DND-41 (cell line): ENCODE measurements at regions not wholly inside any gene's neighbourhood (a gene's known extent, or its start where the extent isn't known, plus 50 kb on each side); places are given as distances from the start of the nearest gene placed in this dataset.

Experiments used
- EZH2 ChIP-seq: IDR thresholded peaks from 3 replicates; pipeline ENCODE4 v1.6.1; 2012; ENCODE audit warnings: borderline replicate concordance, low read depth, mild to moderate bottlenecking, moderate library complexity, low read length, inconsistent platforms; ENCODE audit not compliant: severe bottlenecking
- TF ChIP-seq, protein P1 (sequence below): IDR thresholded peaks from 2 replicates; pipeline ENCODE4 v1.5.1; 2012; ENCODE audit warnings: borderline replicate concordance, low read length, moderate library complexity, mild to moderate bottlenecking; ENCODE audit not compliant: poor library complexity, severe bottlenecking; ENCODE audit errors: extremely low read depth

DNA sequence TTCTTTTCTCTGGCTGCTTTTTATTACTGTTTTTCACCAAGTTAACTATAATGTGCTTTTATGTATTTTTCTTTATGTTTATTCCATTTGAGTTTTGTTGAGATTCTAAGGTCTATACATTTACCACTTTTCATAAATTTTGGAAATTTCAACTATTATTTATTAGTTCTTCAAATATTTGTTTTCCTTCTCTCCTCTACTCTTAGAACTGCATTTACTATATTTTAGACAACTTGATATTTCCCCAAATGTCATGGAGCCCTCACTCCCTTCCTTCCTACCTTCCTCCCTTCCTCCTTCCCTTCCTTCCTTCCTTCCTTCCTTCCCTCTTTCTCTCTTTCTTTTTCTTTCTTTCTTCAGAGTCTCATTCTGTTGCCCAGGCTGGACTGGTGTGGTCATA is 81.4 kb upstream of the TNIK start:
- TF ChIP-seq, protein P1, sequence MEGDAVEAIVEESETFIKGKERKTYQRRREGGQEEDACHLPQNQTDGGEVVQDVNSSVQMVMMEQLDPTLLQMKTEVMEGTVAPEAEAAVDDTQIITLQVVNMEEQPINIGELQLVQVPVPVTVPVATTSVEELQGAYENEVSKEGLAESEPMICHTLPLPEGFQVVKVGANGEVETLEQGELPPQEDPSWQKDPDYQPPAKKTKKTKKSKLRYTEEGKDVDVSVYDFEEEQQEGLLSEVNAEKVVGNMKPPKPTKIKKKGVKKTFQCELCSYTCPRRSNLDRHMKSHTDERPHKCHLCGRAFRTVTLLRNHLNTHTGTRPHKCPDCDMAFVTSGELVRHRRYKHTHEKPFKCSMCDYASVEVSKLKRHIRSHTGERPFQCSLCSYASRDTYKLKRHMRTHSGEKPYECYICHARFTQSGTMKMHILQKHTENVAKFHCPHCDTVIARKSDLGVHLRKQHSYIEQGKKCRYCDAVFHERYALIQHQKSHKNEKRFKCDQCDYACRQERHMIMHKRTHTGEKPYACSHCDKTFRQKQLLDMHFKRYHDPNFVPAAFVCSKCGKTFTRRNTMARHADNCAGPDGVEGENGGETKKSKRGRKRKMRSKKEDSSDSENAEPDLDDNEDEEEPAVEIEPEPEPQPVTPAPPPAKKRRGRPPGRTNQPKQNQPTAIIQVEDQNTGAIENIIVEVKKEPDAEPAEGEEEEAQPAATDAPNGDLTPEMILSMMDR = no peak
- TF ChIP-seq EZH2 = no peak
